Epithelial cell of prostate (primary cell): ENCODE measurements at regions not wholly inside any gene's neighbourhood (a gene's known extent, or its start where the extent isn't known, plus 50 kb on each side); places are given as distances from the start of the nearest gene placed in this dataset.

Experiments
- DNase-seq: peaks from one replicate; pipeline ENCODE4 v3.0.0-alpha.2; 2011; ENCODE audit warnings: low read depth, low spot score
- H3K27ac ChIP-seq: fragments of 450-650 bp; 2 replicates; pipeline ENCODE4 v1.5.1; 2017; ENCODE audit warnings: mild to moderate bottlenecking

GRCh38 chrX:96311366-96311765 lies 373.3 kb upstream of the DIAPH2 start:
- no peak for DNase-seq
- H3K27ac ChIP-seq, result no peak overlapping the region

GRCh38 chrX:96314985-96315384 lies 369.7 kb upstream of the DIAPH2 start:
- no peak overlapping the region for H3K27ac ChIP-seq
- DNase-seq, result peak; percentile 14

- H3K27ac ChIP-seq, result peak overlapping the region; percentile 15
- DNase-seq, result peak; percentile 8
Measured at GRCh38 chrX:96361844-96362243, 322.8 kb upstream of the DIAPH2 start.

DNA sequence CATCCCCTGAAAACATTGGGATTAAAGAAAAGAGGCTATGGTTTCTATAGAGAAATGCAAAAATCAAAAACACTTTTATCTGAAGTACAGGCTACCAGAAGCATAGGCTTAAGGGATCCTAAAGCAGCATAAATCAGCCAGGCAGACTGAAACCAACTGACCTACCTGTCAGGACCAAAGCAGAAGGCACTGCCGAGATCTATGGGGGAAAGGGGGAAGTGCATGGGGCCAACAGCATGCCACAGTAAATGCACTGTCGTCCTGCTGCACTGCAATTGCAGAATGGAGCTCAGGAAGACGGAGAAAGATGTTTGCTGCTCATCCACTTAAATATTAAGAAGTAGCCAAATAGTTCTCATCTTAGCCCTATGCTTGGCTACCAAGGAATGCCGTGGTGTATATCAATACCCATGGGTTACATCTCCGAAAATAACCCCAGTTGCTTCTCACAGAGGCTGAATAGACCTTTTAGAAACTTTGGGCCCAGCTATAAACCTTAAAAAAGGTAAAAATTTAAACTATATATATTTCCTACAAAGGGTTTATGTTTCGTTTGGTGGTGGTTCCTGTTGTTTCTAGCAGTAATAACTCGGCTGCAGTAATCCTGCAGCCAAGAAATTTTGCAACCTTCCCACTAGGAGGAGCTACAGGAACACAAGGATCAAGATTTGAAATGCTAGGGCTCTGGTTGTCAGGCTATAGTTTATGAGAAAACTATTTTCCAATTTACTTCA lies 312.2 kb upstream of the DIAPH2 start:
- H3K27ac ChIP-seq, result no peak overlapping the region
- DNase-seq, result no peak

DNA sequence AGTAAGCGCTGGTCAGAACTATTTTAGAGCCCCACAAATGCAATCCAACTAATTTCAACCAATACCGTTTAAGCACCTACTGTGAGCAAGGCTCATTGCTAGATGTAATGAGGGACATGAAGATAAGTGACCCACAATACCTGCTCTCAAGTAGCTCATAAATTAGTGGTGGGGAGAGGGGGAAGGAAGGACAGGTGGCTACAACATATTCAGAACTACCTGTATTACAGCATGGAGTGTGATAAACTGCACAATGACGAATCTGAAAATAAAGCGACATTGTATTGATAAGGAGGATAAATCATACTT lies 311.6 kb upstream of the DIAPH2 start:
- H3K27ac ChIP-seq, result no peak overlapping the region
- no peak for DNase-seq

DNA sequence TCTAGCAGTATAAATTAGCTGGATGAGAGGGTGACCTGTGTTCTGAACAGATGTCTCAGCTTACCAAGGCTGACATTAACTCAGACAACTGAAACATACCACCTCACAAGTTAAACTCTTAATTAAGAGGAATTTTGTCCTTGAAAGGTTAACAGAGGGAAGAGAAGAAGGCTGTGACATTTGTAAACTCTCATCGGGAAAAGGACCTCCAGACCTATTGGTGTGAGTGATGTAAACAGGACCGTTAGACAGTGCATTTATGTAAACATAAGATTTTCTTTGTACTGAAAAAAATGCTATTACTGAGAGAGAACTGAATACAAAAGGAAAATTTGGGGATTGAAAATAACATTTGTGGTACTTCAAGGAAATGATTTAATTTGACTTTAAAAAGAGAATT lies 308.4 kb upstream of the DIAPH2 start:
- DNase-seq, result no peak
- H3K27ac ChIP-seq, result no peak overlapping the region

DNA sequence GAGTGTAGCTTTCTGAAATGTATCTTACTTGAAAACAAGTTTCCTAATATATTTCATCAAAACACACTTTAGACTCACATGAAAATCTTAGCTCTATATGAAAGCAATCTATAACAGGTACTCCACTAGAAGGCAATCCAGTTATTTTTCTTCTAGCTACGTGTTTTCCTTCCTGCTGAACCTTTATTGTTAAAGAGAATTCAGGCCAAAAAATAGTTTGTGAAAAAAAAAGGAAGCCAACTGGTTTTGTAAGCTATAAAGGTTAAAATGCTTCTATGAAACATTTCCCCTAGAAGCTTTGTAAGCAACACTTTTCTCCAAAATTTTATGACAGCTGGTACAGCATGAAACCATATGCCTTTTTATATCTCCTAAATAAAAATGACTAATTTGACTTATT lies 304.7 kb upstream of the DIAPH2 start:
- H3K27ac ChIP-seq, result no peak overlapping the region
- DNase-seq, result no peak

DNA sequence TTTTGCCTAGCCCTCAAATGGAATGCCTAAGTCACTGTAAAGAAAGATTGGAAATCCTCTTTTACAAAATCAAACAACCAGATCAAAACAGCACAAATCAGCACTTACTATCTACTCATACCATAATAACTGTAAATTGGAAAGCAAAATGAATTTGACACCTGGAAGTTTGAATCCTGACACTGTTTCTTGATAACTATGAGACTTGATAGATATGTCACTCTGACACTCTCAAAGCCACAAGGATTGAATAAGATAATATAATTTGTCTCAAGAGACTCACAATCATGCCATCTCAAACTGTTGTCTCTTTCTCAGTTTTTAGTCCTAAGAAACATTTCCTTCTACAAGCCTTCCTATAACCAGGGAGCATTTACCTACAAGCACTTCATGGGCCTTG lies 302.6 kb upstream of the DIAPH2 start:
- H3K27ac ChIP-seq, result no peak overlapping the region
- DNase-seq, result no peak

GRCh38 chrX:96383428-96383827 lies 301.2 kb upstream of the DIAPH2 start:
- H3K27ac ChIP-seq, result no peak overlapping the region
- no peak for DNase-seq

GRCh38 chrX:96386325-96386724 lies 298.3 kb upstream of the DIAPH2 start:
- DNase-seq, result no peak
- no peak overlapping the region for H3K27ac ChIP-seq

DNA sequence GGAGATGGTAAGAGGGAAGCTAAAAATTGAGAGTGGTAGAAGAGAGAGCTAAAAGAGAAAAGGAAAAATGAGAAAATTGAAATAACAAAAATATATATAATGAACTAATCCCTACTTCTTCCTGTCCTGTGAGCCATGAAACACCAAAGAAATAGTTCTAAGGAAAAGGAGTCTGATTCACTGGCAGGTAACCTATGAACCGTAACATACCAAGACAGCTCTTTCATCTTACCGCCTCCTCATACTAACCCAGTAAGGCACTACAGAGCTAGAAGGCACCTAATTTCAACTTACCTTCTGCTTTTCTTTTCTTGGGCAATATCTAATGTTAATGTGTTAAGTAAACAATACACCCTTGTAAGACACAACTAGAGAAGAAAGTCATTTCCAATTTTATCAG lies 297.7 kb upstream of the DIAPH2 start:
- DNase-seq, result no peak

DNA sequence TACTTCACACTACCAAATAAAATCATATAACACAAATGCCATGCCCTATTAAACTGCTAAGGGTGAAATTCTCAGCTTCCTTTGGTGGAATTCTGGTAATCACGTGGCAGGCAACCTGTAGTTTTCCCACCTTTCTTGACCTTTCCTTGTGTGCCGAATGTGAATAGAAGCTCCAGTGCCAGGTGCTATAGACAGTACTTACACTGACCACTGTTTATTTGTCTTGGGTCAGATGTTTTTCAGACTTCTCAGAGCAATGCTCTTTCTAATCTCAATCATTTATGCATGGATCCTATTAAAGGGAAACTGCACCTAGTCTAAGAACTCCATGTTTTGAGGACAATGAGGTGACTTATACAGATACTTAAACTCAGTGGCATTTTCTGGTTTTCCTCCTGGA lies 296.8 kb upstream of the DIAPH2 start:
- H3K27ac ChIP-seq, result no peak overlapping the region
- DNase-seq, result no peak

More for the DNA sequence above, 297.7 kb upstream of the DIAPH2 start:
- no peak overlapping the region for H3K27ac ChIP-seq

DNA sequence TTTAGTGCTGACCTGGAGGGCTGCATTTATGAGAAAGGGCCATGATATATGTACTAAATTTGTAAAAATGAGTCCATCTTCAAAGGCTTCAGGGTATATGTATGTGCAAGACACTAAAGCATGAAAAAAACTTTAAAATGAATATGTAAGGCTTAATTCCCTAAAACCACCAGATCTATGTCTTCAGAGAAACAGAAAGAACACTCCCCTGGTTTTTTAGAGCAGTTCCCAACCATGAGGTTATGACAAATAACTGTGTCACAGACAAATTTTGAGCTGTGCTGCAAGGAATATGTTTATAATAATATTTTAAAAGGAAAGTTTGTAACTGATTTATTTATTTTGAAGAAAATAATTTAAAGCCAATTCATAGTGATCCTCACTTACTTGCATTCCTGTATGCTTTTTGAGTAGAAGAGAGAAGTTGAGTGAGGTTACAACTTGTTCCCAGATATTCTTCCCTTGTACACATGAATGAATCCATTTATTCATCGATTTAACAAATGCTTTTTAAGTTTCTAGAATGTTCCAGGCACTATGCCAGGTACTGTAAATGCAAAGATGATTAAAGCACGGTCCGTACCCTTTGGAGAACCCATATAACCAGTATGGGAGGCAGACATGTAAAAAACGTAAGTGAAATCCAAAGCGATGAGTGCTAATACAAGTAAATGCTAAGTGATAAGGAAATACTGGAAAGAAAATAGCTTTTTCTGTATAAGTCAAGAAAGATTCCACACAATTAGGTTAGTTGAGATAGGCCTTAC lies 295.2 kb upstream of the DIAPH2 start:
- no peak overlapping the region for H3K27ac ChIP-seq
- DNase-seq, result no peak

GRCh38 chrX:96394598-96394997 lies 290.0 kb upstream of the DIAPH2 start:
- no peak overlapping the region for H3K27ac ChIP-seq
- no peak for DNase-seq

DNA sequence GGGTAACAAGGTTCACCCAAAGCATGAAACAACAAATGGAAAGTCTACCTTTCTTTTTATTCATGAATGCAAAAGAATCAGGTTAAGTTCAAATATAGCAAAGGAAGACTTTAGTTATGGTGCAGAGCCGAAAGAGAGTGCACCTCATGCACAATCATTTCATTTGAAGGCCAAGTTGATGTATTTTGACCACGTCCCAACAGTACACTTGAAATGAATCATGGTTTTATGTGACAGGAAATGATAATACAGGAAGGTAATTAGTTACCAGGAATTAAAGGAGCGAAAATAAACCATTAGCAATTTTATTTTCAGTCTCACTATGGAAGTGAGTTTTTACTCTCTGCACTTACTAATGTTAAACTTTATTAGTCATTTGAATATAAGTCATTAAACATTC lies 281.2 kb upstream of the DIAPH2 start:
- H3K27ac ChIP-seq, result no peak overlapping the region
- DNase-seq, result no peak

- H3K27ac ChIP-seq, result no peak overlapping the region
- DNase-seq, result no peak
Measured at GRCh38 chrX:96405842-96406241, 278.8 kb upstream of the DIAPH2 start.

DNA sequence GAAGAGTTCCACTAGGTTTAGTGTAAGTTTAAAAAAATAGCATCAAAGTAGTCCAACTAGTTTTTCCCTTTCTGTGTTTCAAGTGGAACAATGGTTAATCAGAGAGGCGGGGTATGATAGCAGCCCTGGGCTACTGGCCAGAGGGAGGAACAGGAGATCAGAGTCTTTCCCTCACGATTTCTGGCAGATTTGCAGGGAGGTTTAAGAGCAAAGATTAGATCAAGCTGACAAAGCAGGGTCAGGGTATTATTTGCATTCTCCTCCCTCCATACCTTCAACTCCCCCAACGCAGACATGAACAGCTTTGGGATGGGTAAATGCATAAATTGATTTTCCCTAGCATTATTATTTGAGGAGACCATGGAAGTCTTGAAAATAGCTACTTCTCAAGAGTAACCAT lies 277.6 kb upstream of the DIAPH2 start:
- no peak overlapping the region for H3K27ac ChIP-seq
- no peak for DNase-seq

DNA sequence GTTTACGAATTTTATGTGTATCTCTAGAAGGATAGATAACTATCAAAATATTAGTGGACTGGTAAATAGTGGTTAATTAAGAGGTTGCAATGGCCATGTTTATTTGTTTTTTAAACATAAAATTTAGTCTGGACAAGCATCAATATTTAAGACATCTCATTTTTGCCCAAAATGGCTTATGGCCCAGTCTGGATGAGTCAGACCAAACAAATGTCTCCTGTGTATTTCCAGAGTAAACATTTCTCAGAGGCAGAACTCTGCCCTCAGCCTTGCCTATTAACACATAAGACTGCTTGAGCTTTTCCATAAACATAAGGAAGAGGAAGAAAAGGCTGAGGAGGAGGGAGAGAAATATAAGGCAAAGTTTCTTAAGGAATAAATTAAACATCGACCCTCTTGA lies 277.1 kb upstream of the DIAPH2 start:
- no peak overlapping the region for H3K27ac ChIP-seq
- no peak for DNase-seq

GRCh38 chrX:96407981-96408380 lies 276.7 kb upstream of the DIAPH2 start:
- DNase-seq, result no peak
- H3K27ac ChIP-seq, result no peak overlapping the region

DNA sequence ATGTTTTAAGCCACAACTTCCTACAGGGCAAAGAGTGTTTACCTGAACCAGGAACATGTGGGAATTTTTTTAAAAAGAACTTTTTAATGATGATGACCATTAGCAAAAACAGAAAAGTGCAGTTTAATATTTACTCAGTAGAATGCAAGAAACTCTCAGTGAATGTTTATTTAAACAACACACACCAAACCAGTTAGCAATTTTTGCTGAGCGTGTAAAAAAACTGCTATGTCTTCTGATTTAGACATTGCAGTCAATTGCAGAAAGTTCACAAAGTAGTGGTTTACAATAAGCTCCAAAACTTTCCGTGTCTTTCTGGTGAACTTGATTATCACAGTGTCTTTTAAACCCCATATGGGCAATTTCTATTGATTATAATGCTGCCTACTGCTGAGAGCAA lies 273.7 kb upstream of the DIAPH2 start:
- DNase-seq, result no peak
- H3K27ac ChIP-seq, result no peak overlapping the region

DNA sequence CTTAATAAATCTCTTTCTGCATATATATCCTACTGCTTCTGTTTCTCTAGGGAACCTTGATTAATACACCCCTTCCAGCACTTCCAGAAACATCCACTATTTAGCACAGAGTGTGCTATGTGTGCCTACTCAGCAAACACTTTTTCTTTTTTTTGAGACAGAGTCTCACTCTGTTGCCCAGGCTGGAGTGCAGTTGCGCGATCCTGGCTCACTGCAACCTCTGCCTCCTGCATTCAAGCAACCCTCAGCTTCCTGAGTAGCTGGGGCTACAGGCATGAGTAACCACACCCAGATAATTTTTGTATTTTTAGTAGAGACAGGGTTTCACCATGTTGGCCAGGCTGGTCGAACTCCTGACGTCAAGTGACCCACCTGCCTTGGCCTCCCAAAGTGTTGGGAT lies 266.9 kb upstream of the DIAPH2 start:
- no peak overlapping the region for H3K27ac ChIP-seq
- no peak for DNase-seq

- H3K27ac ChIP-seq, result no peak overlapping the region
- DNase-seq, result no peak
Measured at GRCh38 chrX:96424007-96424406, 260.6 kb upstream of the DIAPH2 start.
